ENCODE measurements at regions not wholly inside any gene's neighbourhood (a gene's known extent, or its start where the extent isn't known, plus 50 kb on each side); places are given as distances from the start of the nearest gene placed in this dataset.
"Not testable (repeated sequence)": the region's sequence is repeated elsewhere in the genome, so short reads cannot be mapped to it uniquely, and the experiment has no call there.

DNA sequence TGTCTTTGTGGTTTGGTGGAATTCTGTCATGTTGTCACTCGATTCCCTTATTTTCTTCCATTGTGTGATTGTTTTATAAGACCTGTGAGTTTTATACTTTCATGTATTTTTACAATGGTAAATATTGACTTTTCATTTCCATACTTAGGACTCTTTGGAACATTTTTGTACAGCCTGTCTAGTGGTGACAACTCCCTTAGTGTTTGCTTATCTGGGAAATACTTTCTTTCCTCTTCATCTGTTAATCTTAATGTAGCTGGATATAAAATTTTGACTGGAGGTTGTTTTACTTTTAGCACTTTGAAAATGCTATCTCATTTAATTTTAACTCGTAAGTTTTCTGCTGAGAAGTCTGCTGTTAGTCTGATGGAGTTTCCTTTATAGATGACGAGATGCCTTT, 310.5 kb downstream of the NUF2 start:
- Histone ChIP-seq H3K27ac (ENCODE audit: low read depth, low read length) (no peak overlapping the region), H3K4me1 (ENCODE audit: control insufficient read depth in 3 of 3, insufficient read depth in 3 of 3, low read length in 3 of 3) (no peaks in the 10 kb centered on the region), H3K9me3 (ENCODE audit: control insufficient read depth in 3 of 3, low read length in 3 of 3) (peaks cover 0 to 11% (median 10%) of the 10 kb centered on the region in 3 donors), H3K4me3 (ENCODE audit: low read length in 3 of 3) (no peak overlapping the region), H3K9ac (ENCODE audit: low read depth in 1 of 3, low read length in 3 of 3) (no peak overlapping the region), H3K36me3 (ENCODE audit: control insufficient read depth in 3 of 3, insufficient read depth in 3 of 3, low read length in 3 of 3) (no peaks in the 10 kb centered on the region), H3K27me3 (ENCODE audit: control insufficient read depth in 3 of 3, insufficient read depth in 3 of 3, low read length in 3 of 3) (no peaks in the 10 kb centered on the region)

DNA sequence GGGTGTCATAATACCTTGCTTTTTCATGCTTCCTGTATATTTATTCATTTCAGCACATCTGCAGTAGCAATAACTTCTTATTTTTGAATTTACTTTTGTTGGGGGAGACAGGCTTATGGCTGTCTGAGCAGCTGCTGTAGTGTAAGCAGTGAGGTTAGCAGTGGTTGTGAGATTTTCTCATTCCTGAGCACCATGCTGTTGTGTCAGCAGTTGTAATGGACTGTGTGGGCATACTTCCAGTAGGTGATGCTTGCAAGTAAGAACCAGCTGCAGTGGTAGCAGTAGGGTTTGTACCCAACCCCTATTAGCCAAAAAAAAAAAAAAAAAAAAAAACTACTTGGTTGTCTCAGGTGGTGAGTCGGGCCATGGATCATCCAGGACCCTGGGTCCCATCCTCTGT, 311.6 kb downstream of the NUF2 start:
- no peaks in the 10 kb centered on the region for H3K27me3 ChIP-seq (ENCODE audit: control insufficient read depth in 3 of 3, insufficient read depth in 3 of 3, low read length in 3 of 3)
- H3K4me1 ChIP-seq (ENCODE audit: control insufficient read depth in 3 of 3, insufficient read depth in 3 of 3, low read length in 3 of 3) = no peaks in the 10 kb centered on the region
- H3K9me3 ChIP-seq (ENCODE audit: control insufficient read depth in 3 of 3, low read length in 3 of 3) = peaks cover 0 to 11% (median 10%) of the 10 kb centered on the region in 3 donors
- H3K36me3 ChIP-seq (ENCODE audit: control insufficient read depth in 3 of 3, insufficient read depth in 3 of 3, low read length in 3 of 3) = no peaks in the 10 kb centered on the region
- no peak overlapping the region for H3K27ac ChIP-seq (ENCODE audit: low read depth, low read length)
- no peak overlapping the region for H3K4me3 ChIP-seq (ENCODE audit: low read length in 3 of 3)
- no peak overlapping the region for H3K9ac ChIP-seq (ENCODE audit: low read depth in 1 of 3, low read length in 3 of 3)

DNA sequence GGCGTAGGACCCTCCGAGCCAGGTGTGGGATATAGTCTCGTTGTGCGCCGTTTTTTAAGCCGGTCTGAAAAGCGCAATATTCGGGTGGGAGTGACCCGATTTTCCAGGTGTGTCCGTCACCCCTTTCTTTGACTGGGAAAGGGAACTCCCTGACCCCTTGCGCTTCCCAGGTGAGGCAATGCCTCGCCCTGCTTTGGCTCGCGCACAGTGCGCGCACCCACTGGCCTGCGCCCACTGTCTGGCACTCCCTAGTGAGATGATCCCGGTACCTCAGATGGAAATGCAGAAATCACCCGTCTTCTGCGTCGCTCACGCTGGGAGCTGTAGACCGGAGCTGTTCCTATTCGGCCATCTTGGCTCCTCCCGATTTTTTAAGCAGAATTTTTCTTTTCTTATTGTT, 323.9 kb downstream of the NUF2 start:
- not testable (repeated sequence) for H3K9ac ChIP-seq (ENCODE audit: low read depth in 1 of 3, low read length in 3 of 3); H3K9me3 ChIP-seq (ENCODE audit: control insufficient read depth in 3 of 3, low read length in 3 of 3); H3K4me1 ChIP-seq (ENCODE audit: control insufficient read depth in 3 of 3, insufficient read depth in 3 of 3, low read length in 3 of 3); H3K27ac ChIP-seq (ENCODE audit: low read depth, low read length); H3K36me3 ChIP-seq (ENCODE audit: control insufficient read depth in 3 of 3, insufficient read depth in 3 of 3, low read length in 3 of 3); H3K27me3 ChIP-seq (ENCODE audit: control insufficient read depth in 3 of 3, insufficient read depth in 3 of 3, low read length in 3 of 3); H3K4me3 ChIP-seq (ENCODE audit: low read length in 3 of 3)

DNA sequence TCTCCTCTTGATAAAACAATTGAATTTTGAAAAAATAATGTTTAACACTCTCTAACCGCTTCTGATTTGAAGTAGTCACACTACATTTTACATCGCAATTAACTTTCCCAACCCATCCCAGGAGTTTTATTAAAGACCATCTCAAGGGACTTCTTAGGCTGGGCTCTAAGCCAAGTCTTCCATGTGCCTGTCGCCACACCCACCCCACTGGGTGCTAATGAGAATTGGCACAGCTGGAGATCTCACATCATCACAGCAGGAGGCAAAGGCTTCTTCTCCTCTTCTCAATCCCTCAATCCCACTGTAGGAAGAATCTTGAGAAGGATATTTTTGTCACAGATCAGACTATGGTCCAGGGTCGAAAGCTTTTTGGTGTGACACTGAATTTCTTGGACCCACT, 328.9 kb downstream of the NUF2 start:
- no peak overlapping the region for H3K9ac ChIP-seq (ENCODE audit: low read depth in 1 of 3, low read length in 3 of 3)
- H3K27me3 ChIP-seq (ENCODE audit: control insufficient read depth in 3 of 3, insufficient read depth in 3 of 3, low read length in 3 of 3) = no peaks in the 10 kb centered on the region
- no peaks in the 10 kb centered on the region for H3K36me3 ChIP-seq (ENCODE audit: control insufficient read depth in 3 of 3, insufficient read depth in 3 of 3, low read length in 3 of 3)
- no peak overlapping the region for H3K4me3 ChIP-seq (ENCODE audit: low read length in 3 of 3)
- no peak overlapping the region for H3K27ac ChIP-seq (ENCODE audit: low read depth, low read length)
- no peaks in the 10 kb centered on the region for H3K9me3 ChIP-seq (ENCODE audit: control insufficient read depth in 3 of 3, low read length in 3 of 3)
- H3K4me1 ChIP-seq (ENCODE audit: control insufficient read depth in 3 of 3, insufficient read depth in 3 of 3, low read length in 3 of 3) = peaks cover 0 to 4% (median 0%) of the 10 kb centered on the region in 3 donors

DNA sequence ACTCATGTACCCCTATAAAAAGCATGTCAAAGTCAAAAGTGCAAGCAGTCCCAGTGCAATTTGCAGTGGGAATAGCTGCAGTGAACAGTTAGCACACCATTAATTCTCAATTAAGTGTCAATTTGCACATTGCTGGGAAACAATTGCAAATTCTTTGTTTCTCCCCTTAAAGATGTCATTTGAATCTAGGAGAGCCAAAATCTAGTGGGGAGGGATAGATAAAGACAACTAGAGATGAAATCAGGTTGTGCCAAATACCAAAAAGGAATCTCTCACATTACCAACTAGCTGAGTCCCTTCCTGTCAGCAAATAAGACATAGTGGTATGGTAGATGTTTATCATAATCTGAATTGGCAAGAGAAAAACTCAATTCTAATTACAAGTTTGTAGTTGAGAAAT, 330.7 kb downstream of the NUF2 start:
- H3K9ac ChIP-seq (ENCODE audit: low read depth in 1 of 3, low read length in 3 of 3) = no peak overlapping the region
- H3K27me3 ChIP-seq (ENCODE audit: control insufficient read depth in 3 of 3, insufficient read depth in 3 of 3, low read length in 3 of 3) = no peaks in the 10 kb centered on the region
- no peak overlapping the region for H3K4me3 ChIP-seq (ENCODE audit: low read length in 3 of 3)
- no peaks in the 10 kb centered on the region for H3K9me3 ChIP-seq (ENCODE audit: control insufficient read depth in 3 of 3, low read length in 3 of 3)
- peaks cover 0 to 4% (median 0%) of the 10 kb centered on the region in 3 donors for H3K4me1 ChIP-seq (ENCODE audit: control insufficient read depth in 3 of 3, insufficient read depth in 3 of 3, low read length in 3 of 3)
- H3K36me3 ChIP-seq (ENCODE audit: control insufficient read depth in 3 of 3, insufficient read depth in 3 of 3, low read length in 3 of 3) = no peaks in the 10 kb centered on the region
- H3K27ac ChIP-seq (ENCODE audit: low read depth, low read length) = no peak overlapping the region

DNA sequence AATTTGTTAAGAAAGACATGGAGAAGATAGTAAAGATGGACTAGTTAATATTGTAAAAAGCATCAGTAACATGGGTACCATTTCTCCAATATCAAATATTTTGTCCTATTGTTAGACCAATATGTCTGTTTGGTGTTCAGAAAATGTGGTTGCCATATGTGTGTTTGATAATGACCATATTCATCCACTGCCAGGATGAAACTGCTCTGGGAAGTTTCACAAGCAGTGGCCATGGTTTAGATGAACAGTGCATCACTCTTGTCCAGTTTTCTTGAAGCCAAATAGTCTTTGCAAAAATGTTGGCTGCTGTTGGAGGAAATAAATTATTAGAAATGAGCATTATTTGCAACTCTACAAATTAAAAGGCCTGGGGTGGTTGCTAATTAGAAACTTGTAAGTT, 333.8 kb downstream of the NUF2 start:
- Histone ChIP-seq H3K27me3 (ENCODE audit: control insufficient read depth in 3 of 3, insufficient read depth in 3 of 3, low read length in 3 of 3) (no peaks in the 10 kb centered on the region), H3K36me3 (ENCODE audit: control insufficient read depth in 3 of 3, insufficient read depth in 3 of 3, low read length in 3 of 3) (no peaks in the 10 kb centered on the region), H3K9me3 (ENCODE audit: control insufficient read depth in 3 of 3, low read length in 3 of 3) (no peaks in the 10 kb centered on the region), H3K4me1 (ENCODE audit: control insufficient read depth in 3 of 3, insufficient read depth in 3 of 3, low read length in 3 of 3) (peaks cover 0 to 3% (median 0%) of the 10 kb centered on the region in 3 donors), H3K4me3 (ENCODE audit: low read length in 3 of 3) (no peak overlapping the region), H3K27ac (ENCODE audit: low read depth, low read length) (no peak overlapping the region), H3K9ac (ENCODE audit: low read depth in 1 of 3, low read length in 3 of 3) (no peak overlapping the region)

DNA sequence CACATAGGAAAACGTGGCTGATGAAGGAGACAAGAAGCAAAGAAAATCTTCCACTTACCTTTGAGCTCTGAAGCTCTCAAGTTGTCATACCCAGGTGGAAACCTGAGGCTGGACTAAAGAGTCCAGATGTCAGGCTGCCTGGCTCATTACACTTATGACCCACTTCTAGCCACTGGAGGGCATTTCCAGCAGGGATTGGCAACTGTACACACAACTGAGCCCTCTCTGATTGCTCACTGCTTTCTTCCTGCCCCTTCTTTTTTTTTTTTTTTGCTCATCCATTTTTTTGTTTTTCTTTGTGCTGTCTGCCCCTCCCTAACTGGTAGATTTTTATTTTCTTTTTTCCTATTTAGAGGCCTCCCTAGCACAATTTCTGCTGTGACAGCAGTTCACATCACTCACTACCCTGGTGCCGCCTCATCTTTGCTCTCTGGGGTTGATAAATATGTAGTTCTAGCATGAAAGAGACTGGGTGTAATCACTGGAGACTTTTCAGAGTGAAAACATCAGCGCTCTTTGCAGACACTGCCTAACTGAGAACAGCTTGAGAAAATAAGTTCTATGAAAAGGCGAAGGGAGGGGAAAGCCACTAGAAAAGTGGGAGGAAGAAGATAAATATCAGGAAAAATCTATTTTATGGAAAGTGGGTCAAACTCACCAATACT, 334.5 kb downstream of the NUF2 start:
- Histone ChIP-seq H3K27ac (ENCODE audit: low read depth, low read length) (no peak overlapping the region), H3K9me3 (ENCODE audit: control insufficient read depth in 3 of 3, low read length in 3 of 3) (no peaks in the 10 kb centered on the region)

DNA sequence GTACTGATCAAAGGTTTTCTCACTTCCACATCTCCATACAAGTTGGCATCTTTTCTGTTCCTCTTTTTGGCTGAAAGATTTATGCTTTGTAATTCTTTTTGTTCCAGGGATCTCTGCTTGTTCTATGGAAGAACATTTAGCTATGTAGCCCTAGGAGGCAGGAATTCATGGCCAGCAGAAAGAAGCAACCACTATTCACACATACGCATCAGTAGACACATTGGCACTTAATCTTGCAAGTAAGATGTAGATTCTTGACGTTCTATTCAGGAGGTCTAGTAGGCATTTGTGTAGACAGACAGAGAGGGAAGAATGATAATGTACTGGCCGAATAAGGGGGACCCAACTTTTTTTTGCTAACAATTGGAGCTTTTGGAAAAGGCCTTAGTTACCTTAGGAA, 336.0 kb downstream of the NUF2 start:
- Histone ChIP-seq H3K36me3 (ENCODE audit: control insufficient read depth in 3 of 3, insufficient read depth in 3 of 3, low read length in 3 of 3) (no peaks in the 10 kb centered on the region), H3K9ac (ENCODE audit: low read depth in 1 of 3, low read length in 3 of 3) (no peak overlapping the region), H3K4me3 (ENCODE audit: low read length in 3 of 3) (no peak overlapping the region), H3K4me1 (ENCODE audit: control insufficient read depth in 3 of 3, insufficient read depth in 3 of 3, low read length in 3 of 3) (no peaks in the 10 kb centered on the region), H3K9me3 (ENCODE audit: control insufficient read depth in 3 of 3, low read length in 3 of 3) (no peaks in the 10 kb centered on the region), H3K27ac (ENCODE audit: low read depth, low read length) (no peak overlapping the region), H3K27me3 (ENCODE audit: control insufficient read depth in 3 of 3, insufficient read depth in 3 of 3, low read length in 3 of 3) (no peaks in the 10 kb centered on the region)

More for the DNA sequence above, 334.5 kb downstream of the NUF2 start:
- Histone ChIP-seq H3K4me1 (ENCODE audit: control insufficient read depth in 3 of 3, insufficient read depth in 3 of 3, low read length in 3 of 3) (no peaks in the 10 kb centered on the region), H3K27me3 (ENCODE audit: control insufficient read depth in 3 of 3, insufficient read depth in 3 of 3, low read length in 3 of 3) (no peaks in the 10 kb centered on the region), H3K36me3 (ENCODE audit: control insufficient read depth in 3 of 3, insufficient read depth in 3 of 3, low read length in 3 of 3) (no peaks in the 10 kb centered on the region), H3K4me3 (ENCODE audit: low read length in 3 of 3) (no peak overlapping the region), H3K9ac (ENCODE audit: low read depth in 1 of 3, low read length in 3 of 3) (no peak overlapping the region)

DNA sequence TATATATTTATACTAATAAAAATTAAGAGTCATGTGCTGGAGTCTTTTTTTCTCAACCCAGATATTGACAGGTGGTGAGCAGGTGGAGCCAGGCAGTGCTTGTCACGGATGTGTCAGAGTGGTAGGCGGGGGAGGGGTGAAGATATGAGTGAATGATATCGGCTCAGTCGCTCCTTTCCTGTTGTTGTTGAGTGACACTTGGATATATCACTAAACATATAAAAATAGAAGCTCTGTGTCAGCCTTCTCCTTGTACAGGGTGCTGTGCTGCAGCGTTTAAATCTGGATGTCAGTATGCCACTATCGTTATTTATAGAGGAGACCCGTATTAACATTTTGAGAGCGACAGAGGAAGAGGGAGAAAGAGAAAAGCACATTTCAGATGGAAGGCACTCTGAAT, 339.6 kb downstream of the NUF2 start:
- H3K27ac ChIP-seq (ENCODE audit: low read depth, low read length) = no peak overlapping the region
- H3K4me3 ChIP-seq (ENCODE audit: low read length in 3 of 3) = no peak overlapping the region
- no peaks in the 10 kb centered on the region for H3K4me1 ChIP-seq (ENCODE audit: control insufficient read depth in 3 of 3, insufficient read depth in 3 of 3, low read length in 3 of 3)
- H3K36me3 ChIP-seq (ENCODE audit: control insufficient read depth in 3 of 3, insufficient read depth in 3 of 3, low read length in 3 of 3) = no peaks in the 10 kb centered on the region
- no peaks in the 10 kb centered on the region for H3K27me3 ChIP-seq (ENCODE audit: control insufficient read depth in 3 of 3, insufficient read depth in 3 of 3, low read length in 3 of 3)
- H3K9me3 ChIP-seq (ENCODE audit: control insufficient read depth in 3 of 3, low read length in 3 of 3) = no peaks in the 10 kb centered on the region
- H3K9ac ChIP-seq (ENCODE audit: low read depth in 1 of 3, low read length in 3 of 3) = no peak overlapping the region

DNA sequence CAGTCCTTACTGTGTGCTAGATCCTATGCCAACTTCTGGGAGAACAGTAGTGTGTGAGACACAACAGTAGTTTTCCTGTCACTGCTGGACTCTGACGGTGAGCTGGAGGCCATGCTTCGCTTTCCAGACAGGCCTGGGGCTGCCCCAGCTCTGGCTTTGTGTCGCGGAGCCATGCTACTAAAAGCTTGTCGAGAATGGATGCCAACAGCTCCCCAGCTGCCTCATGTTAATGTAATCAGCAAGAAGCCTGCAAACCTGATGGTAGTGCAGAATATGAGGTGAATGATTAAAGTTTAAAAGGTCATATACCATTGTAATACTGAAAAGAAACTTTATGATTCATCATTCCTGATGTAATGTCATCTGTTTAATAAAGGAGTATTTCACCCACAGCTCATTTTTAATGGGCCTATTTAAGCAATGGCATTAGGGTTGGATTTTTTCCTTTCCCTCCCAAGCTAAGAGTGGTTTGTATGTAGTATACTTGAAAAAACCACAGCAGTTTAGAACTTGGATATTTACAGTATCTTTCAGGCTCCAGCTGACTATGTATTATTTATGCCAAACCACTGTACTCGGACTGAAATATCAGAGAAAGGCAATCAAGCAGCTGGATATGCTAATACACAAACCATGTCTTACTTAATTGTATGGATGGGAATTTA, 343.0 kb downstream of the NUF2 start:
- Histone ChIP-seq H3K9ac (ENCODE audit: low read depth in 1 of 3, low read length in 3 of 3) (no peak overlapping the region), H3K9me3 (ENCODE audit: control insufficient read depth in 3 of 3, low read length in 3 of 3) (no peaks in the 10 kb centered on the region), H3K4me3 (ENCODE audit: low read length in 3 of 3) (no peak overlapping the region), H3K4me1 (ENCODE audit: control insufficient read depth in 3 of 3, insufficient read depth in 3 of 3, low read length in 3 of 3) (no peaks in the 10 kb centered on the region), H3K27me3 (ENCODE audit: control insufficient read depth in 3 of 3, insufficient read depth in 3 of 3, low read length in 3 of 3) (no peaks in the 10 kb centered on the region), H3K27ac (ENCODE audit: low read depth, low read length) (no peak overlapping the region), H3K36me3 (ENCODE audit: control insufficient read depth in 3 of 3, insufficient read depth in 3 of 3, low read length in 3 of 3) (no peaks in the 10 kb centered on the region)
